LNCAP (cell line): ENCODE measurements at regions not wholly inside any gene's neighbourhood (a gene's known extent, or its start where the extent isn't known, plus 50 kb on each side); places are given as distances from the start of the nearest gene placed in this dataset.

Source experiments
- CTCF ChIP-seq: fragments of 450-650 bp; IDR thresholded peaks from 2 replicates; pipeline ENCODE4 v1.5.1; 2017; ENCODE audit warnings: mild to moderate bottlenecking

DNA sequence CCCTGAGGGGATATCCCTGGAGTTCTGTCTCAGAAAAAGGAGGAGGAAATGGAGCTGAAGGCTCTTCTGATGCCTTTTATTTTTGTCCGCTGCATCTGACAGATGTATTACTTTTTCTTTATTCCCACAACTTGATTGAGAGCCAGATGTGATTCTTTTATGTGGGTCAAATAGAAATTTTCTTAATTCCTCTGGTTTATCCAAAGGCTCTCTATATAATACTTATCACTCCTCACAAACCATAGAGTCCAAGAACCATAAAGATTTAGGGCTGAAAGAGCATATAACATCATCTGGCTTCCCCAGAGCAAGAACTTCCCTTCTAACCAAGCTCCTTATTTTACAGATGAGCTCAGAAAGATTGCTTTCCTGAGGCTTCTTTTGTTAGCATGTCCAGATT, 756.7 kb upstream of the FAM241A start:
- no peak for TF ChIP-seq CTCF

DNA sequence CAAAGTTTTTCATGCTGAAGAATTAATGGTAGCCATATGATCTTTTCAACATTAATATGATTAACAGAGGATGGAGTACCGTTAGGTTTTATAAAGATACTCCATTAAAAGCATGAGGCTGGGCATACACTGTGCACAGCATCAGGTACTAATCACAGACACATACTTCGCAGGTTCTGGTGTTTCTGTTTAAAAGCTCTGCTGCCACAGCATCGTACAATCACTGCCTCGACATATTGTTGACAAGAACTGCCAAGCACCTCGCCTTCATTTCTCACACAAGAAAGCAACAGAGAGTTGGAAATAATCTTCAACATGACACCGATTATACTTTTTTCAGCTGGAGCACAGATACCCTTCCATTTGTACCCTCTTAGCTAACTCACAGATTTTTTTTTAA, 753.4 kb upstream of the FAM241A start:
- no peak for TF ChIP-seq CTCF

DNA sequence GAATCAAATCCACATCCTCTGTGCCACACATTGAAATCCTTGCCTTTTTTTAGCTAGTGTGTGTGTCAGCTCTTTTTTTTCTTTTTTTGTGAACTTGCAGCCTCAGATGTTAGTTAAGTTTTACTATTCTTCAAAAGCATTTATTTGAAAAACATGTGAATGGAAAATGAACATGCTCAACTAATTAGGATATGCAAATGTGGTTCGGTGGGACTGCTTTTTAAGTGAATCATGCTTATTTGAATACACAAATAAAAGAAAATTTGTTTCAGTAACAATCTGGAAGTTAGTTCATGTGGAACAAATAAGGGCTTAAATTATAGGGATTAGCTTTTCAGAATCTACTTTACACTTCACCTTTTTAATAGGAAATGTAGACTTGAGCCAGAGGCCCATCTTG, 751.5 kb upstream of the FAM241A start:
- TF ChIP-seq CTCF, result no peak

DNA sequence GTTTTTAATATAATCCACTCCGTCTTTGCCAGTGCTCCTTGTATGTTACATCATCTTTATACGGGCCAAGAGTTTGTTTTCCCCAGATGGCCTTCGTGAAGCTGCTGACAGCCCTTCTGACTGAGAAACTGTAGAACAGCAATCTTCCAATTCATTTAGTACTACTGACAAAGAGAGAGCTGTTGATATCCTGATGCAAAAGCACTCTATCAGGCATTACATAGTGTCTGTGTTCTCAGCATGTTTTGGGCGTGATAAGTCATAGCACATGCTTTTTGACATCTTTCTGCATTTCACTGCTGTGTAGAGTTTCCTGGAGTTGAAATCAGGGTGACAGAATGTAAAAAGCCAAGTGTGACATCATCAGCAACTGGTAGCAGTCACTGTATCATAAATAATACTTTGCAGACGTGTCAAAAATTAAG, 746.3 kb upstream of the FAM241A start:
- no peak for TF ChIP-seq CTCF

- no peak for TF ChIP-seq CTCF
Observed at GRCh38 chr4:111399623-111400022, 745.6 kb upstream of the FAM241A start.

DNA sequence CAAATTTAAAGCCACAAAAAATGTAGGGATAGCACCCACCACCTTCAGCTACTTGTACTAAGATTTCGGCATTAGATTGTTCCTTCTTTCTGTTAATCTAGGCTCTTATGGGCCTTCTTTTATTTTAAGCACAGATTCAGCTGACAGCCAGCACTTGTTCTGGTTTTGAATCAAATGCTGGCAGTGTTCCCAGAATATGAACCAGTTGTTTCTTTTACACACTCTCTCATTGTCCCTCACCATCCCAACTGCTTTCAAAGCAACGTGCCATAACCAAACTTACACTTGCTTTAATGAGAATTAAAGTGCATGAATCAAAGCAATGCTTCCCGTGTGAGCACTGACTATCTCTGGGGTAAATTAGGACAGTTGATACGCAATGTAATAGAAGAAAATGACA, 744.5 kb upstream of the FAM241A start:
- no peak for TF ChIP-seq CTCF

- TF ChIP-seq CTCF, result no peak
Observed at GRCh38 chr4:111404673-111405072, 740.6 kb upstream of the FAM241A start.

DNA sequence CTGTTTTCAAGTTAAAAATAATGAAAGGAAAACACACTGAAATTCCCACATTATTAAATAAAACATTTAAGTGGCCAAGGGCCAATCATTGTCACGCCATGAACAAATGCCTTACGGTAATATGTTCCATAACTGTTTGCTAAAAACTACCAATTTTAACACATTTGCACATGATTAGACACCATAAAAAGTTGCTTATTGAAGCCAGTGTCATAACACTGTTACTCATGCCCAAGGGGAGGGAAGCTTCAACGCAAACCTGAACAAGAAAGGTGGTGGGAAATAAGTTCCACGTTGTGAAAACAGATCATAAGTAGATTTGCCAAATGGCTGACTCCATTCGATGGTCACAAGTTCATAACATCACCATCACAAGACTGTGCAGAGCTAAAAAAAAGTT, 739.3 kb upstream of the FAM241A start:
- TF ChIP-seq CTCF, result no peak
